ENCODE measurements at regions not wholly inside any gene's neighbourhood (a gene's known extent, or its start where the extent isn't known, plus 50 kb on each side); places are given as distances from the start of the nearest gene placed in this dataset.

DNA sequence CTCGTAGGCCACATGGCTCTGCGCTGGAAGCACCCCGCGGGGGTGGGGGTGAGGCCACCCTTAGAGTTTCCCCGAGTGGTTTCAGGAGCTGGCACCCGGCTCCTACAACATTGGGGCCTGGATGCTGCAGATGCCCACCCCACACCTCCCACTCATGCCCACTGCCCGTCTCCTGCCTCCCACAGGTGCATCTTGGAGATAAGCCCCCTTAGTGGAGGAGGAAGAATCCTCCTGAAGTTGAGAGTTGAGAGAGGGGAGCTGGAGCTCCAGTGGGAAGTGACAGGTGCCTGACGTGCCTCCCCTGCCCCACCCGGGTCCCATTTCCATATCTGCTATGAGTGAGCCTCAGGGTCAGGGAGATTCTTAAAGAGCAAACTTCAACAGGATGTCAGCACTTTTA is 341.3 kb downstream of the TEX29 start:
- H3K4me3 ChIP-seq (ENCODE audit: low read depth, low read length): no peak overlapping the region
- FAIRE-seq: no peak
- H3K27me3 ChIP-seq (ENCODE audit: control insufficient read depth, insufficient read depth, low read length): no peaks in the 10 kb centered on the region
- DNase-seq (ENCODE audit: low read depth): no peak
- TF ChIP-seq, protein P1, sequence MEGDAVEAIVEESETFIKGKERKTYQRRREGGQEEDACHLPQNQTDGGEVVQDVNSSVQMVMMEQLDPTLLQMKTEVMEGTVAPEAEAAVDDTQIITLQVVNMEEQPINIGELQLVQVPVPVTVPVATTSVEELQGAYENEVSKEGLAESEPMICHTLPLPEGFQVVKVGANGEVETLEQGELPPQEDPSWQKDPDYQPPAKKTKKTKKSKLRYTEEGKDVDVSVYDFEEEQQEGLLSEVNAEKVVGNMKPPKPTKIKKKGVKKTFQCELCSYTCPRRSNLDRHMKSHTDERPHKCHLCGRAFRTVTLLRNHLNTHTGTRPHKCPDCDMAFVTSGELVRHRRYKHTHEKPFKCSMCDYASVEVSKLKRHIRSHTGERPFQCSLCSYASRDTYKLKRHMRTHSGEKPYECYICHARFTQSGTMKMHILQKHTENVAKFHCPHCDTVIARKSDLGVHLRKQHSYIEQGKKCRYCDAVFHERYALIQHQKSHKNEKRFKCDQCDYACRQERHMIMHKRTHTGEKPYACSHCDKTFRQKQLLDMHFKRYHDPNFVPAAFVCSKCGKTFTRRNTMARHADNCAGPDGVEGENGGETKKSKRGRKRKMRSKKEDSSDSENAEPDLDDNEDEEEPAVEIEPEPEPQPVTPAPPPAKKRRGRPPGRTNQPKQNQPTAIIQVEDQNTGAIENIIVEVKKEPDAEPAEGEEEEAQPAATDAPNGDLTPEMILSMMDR (IDR thresholded peaks at IDR 0.05; ENCODE audit: insufficient read depth, low read length, severe bottlenecking): no peak
- no peaks in the 10 kb centered on the region for H3K36me3 ChIP-seq (ENCODE audit: control insufficient read depth, insufficient read depth, low read length)

DNA sequence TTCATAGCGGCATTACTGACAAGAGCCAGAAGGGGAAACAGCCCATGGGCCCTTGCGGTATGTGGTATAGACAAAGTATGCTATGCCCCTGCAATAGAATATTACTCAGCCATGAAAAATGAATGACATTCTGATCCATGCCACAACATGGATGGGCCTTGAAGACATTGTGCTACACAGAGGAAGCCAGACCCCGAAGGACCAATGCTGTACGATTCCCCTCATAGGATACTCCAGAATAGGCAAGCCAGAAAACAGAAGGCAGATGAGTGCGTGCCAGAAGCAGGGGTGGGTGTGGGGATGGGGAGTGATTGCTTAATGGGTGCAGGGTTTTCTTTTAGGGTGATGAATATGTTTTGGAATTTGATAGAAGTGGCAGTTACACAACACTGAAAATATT is 342.0 kb downstream of the TEX29 start:
- FAIRE-seq: no peak

DNA sequence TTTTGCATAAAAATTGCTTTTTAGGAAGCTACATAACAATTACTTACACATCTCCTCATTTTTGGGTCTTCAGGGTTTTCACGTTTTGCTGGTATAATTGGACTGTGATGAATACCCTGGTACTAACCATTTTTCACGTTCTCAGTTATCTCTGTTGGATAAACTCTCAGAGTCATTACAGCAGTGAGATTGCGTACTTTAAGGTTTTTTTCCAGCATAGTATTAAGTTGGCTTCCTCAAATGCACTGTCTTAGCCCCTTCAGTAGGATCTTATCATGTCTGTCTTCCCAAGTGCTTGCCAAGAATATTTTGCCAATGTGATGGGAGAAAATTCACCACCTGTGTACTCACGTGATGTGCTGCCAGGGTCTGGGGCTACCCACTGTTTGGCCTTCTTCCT is 342.5 kb downstream of the TEX29 start:
- no peak for FAIRE-seq

More for the DNA sequence above, 342.0 kb downstream of the TEX29 start:
- H3K4me3 ChIP-seq (ENCODE audit: low read depth, low read length): no peak overlapping the region
- TF ChIP-seq, protein P1 (IDR thresholded peaks at IDR 0.05; ENCODE audit: insufficient read depth, low read length, severe bottlenecking): no peak
- H3K27me3 ChIP-seq (ENCODE audit: control insufficient read depth, insufficient read depth, low read length): no peaks in the 10 kb centered on the region
- DNase-seq (ENCODE audit: low read depth): no peak
- no peaks in the 10 kb centered on the region for H3K36me3 ChIP-seq (ENCODE audit: control insufficient read depth, insufficient read depth, low read length)

DNA sequence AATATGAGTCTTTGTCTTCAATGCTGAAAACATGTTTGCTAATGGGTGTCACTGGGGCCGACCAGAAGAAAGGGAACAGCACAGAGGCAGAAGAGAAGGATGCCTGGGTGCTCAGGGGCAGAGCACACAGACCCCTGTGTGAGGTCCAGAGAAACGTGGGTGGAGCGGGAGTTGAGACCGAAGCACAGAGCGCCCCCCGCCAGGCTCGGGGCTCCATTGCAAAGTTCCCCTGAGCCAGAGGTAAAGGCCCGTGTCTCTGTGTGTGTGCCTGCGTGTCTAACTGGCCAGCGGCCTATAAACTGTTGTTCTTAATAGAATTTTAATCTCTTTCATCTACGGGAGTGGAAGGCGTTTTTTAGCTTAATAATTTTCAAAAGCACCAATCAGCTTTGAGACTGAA is 343.1 kb downstream of the TEX29 start:
- TF ChIP-seq, protein P1 (IDR thresholded peaks at IDR 0.05; ENCODE audit: insufficient read depth, low read length, severe bottlenecking): no peak
- FAIRE-seq (no peak), DNase-seq (ENCODE audit: low read depth) (no peak)
- Histone ChIP-seq H3K4me3 (ENCODE audit: low read depth, low read length) (no peak overlapping the region), H3K36me3 (ENCODE audit: control insufficient read depth, insufficient read depth, low read length) (no peaks in the 10 kb centered on the region), H3K27me3 (ENCODE audit: control insufficient read depth, insufficient read depth, low read length) (no peaks in the 10 kb centered on the region)

More for the DNA sequence above, 342.5 kb downstream of the TEX29 start:
- DNase-seq (ENCODE audit: low read depth): no peak
- no peaks in the 10 kb centered on the region for H3K36me3 ChIP-seq (ENCODE audit: control insufficient read depth, insufficient read depth, low read length)
- TF ChIP-seq, protein P1 (IDR thresholded peaks at IDR 0.05; ENCODE audit: insufficient read depth, low read length, severe bottlenecking): no peak
- H3K4me3 ChIP-seq (ENCODE audit: low read depth, low read length): no peak overlapping the region
- no peaks in the 10 kb centered on the region for H3K27me3 ChIP-seq (ENCODE audit: control insufficient read depth, insufficient read depth, low read length)

DNA sequence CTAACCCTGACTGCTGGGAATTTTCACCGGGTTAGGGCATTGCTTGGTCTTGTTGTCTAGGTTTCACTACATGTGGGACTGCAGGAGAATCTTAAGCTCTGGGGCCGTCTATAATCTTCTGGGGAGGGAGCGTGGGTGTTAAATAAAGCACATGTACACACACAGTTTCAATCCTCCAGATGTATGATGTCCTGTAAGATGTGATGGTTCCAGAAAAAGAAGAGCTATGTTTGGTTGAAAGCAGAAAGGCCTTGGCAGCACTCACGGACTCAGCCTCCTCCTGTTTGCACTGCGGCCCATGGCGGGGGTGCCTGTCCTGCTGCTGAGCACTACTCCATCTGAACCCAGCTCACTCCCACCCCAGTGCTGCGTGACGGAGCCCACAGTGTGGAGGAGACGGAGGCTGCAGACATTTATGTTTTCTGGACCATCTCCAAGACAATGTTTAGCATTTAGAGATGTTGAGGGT is 343.5 kb downstream of the TEX29 start:
- no peak overlapping the region for H3K4me3 ChIP-seq (ENCODE audit: low read depth, low read length)
- TF ChIP-seq, protein P1 (IDR thresholded peaks at IDR 0.05; ENCODE audit: insufficient read depth, low read length, severe bottlenecking): no peak
- DNase-seq (ENCODE audit: low read depth): no peak
- no peaks in the 10 kb centered on the region for H3K36me3 ChIP-seq (ENCODE audit: control insufficient read depth, insufficient read depth, low read length)
- no peak for FAIRE-seq
- H3K27me3 ChIP-seq (ENCODE audit: control insufficient read depth, insufficient read depth, low read length): no peaks in the 10 kb centered on the region

DNA sequence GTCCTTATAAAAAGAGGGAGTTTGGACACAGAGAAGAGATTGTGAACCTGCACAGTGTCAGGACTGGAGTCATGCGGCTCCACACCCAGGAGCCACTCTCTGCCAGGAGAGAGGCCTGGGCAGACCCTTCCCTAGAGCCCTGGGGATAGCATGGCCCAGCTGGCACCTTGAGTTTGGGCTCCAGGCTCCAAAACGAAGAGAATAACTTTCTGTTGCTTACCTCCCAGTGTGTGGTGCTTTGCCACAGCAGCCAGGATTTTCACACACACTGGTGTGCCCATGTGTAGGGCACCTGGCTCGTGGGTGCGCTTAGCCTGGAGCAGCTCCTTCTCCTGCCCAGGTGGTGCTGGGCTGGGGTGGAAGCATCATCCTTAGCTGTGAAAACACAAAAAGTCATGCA is 344.3 kb downstream of the TEX29 start:
- FAIRE-seq: no peak

More for the DNA sequence above, 344.3 kb downstream of the TEX29 start:
- no peak overlapping the region for H3K4me3 ChIP-seq (ENCODE audit: low read depth, low read length)
- H3K27me3 ChIP-seq (ENCODE audit: control insufficient read depth, insufficient read depth, low read length): no peaks in the 10 kb centered on the region
- no peaks in the 10 kb centered on the region for H3K36me3 ChIP-seq (ENCODE audit: control insufficient read depth, insufficient read depth, low read length)
- DNase-seq (ENCODE audit: low read depth): no peak
- TF ChIP-seq, protein P1 (IDR thresholded peaks at IDR 0.05; ENCODE audit: insufficient read depth, low read length, severe bottlenecking): no peak

All from bronchial epithelial cell (primary cell).